Anterior cingulate cortex (tissue), 58 donors: ENCODE measurements at regions not wholly inside any gene's neighbourhood (a gene's known extent, or its start where the extent isn't known, plus 50 kb on each side); places are given as distances from the start of the nearest gene placed in this dataset.
"Not testable (repeated sequence)": the region's sequence is repeated elsewhere in the genome, so short reads cannot be mapped to it uniquely, and the experiment has no call there.

Source experiments
- DNase-seq, 58 donors: peaks; one replicate each; lab custom pipeline; 2025; lab: John Stamatoyannopoulos, UW

DNA sequence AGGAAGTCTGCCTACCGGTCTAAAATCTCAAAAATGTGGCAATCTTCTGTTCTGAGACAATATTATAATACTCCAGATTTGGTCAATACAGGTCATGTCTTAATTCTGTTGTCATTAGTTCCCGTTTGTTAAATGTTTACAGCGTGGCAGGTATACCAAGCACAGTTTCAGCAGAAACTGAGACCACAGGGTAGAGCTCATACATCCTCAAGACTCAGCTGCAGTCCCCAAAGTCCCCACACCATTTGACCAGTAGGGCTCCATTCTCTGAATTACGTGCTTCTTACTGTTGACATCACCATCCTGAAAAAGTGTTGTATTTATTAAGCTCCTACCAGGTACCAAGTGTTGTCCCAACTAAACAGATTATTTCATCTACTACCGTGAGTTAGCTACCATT lies 157.1 kb downstream of the MC4R start:
- no peak for DNase-seq

DNA sequence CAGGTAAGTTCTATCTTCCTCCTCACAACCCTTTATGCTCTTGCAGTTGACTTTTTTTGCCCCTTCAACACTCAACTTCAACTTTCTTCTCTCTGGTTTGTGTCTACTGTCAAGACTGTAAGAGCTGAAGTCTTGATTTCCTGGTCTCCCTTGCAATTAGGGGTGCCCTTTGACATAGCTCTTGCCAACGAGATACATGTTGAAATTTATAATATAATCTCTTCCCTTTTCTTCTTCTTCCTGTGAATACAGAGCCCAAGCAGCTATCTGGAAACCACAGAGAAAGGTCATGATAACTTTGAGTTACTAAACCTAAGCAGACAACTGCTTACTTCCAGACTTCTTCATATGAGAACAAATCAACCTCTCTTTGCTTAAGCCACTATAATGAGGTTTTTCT lies 163.5 kb downstream of the MC4R start:
- DNase-seq: no peak

DNA sequence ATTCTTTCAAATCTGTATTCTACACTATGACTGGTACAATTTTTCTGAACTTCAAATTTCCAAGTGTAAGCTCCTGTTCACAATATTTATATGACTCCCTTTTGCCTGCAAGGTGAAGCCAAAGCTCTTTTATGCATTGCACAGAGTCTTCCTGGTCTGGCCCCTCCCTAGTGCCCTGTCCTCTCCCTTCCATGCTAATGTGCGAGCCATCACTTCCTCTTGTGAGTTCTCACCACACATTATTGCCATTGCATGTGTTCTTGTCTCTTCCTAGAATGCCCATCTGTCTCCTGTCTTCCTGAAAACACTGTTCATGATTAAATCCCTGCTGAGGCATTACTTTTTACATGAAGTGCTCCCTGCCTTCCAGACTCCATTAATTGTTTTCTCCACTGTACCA lies 169.9 kb downstream of the MC4R start:
- no peak for DNase-seq

DNA sequence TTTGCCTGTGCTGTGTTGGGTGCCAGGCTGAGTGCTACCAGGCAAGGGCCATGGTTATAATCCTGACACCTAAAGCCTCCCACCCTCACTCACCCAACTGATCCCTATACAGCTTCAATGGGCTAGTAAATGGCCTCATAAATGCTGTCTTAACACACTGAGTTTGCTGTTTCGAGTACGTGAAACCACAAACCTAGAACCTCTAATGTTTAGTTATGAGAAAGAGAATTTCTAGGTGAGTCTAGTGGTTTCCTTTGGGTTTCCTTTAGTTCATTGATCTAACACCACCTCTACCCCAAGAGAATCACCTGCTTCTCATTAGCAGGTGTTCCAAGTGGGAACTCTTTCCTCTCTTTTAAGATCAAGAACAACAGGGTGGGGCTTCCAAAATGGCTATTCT lies 172.0 kb downstream of the MC4R start:
- DNase-seq: no peak

GRCh38 chr18:60199505-60199904 lies 173.1 kb downstream of the MC4R start:
- DNase-seq: no peak

GRCh38 chr18:60197671-60198462 lies 174.7 kb downstream of the MC4R start:
- no peak for DNase-seq

DNA sequence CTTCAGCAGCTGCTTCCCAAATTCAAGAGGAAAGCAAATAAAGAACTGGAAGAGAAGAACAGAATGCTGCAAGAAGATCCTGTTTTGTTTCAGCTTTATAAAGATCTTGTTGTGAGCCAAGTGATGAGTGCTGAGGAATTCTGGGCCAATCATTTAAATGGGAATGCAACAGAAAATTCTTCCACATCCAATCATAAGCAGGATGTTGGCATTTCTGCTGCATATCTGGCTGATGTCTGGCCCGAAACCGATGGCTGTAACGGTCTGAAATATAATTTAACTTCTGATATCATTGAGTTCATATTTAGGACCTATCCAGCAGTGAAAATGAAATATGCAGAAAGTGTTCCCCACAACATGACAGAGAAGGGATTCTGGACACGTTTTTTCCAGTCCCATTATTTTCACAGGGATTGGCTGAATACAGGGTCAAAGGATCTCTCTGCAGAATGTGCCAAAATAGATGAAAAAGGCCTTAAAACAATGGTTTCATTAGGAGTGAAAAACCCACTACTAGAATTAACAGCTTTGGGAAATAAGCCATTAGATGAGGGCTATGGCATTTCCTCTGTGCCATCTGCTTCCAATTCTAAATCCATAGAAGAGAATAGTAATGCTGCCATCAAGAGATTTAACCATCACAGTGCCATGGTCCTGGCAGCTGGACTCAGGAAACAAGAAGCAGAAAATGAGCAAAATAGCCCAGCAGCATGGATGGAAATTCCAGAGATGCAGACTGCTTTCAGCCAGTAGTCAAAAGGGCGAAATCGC lies 175.6 kb downstream of the MC4R start:
- DNase-seq: peak in 1 of 58 donors; percentile 5

- no peak for DNase-seq
Measured at GRCh38 chr18:60193780-60194179, 178.8 kb downstream of the MC4R start.

DNA sequence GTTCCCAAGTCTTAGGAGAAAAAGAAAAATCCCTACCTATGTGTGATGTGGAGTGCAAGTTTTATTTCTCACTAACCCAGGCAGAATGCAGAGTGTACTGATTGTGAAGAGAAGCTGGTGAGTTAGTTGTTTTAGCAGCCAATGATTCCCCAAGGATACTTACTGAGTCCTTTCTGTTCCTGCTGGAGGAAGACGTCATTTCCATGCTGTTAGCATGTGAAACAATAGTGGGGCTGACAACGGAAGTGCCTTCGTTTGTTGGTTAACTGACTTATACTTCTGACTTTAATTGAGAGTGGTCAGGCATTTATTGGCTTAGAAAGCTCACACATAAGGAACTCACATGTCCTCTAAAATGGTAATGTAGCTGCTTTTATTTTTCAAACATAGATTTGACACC lies 180.6 kb downstream of the MC4R start:
- no peak for DNase-seq

- DNase-seq: no peak
Measured at GRCh38 chr18:60189856-60190255, 182.7 kb downstream of the MC4R start.

- no peak for DNase-seq
Measured at GRCh38 chr18:60188958-60189357, 183.6 kb downstream of the MC4R start.

DNA sequence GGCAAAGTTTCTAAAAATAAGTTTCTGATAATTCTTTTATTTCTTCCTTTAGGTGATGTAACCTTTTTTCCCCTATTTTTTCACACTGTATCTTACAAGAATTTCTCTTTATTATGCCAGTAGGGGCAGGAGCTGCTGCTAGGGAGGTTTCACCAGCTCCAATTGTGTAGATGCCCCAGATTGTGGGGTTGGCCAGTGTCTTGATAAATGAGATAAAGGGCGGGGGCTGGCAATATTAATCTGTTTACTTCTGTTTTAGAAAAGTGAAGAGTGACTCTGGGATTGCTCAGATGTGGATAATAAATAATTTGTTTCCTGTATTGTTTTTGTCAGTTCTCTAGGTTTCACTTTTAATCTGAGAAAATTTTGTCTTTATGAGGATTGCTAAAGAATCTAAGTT lies 190.4 kb downstream of the MC4R start:
- no peak for DNase-seq

DNA sequence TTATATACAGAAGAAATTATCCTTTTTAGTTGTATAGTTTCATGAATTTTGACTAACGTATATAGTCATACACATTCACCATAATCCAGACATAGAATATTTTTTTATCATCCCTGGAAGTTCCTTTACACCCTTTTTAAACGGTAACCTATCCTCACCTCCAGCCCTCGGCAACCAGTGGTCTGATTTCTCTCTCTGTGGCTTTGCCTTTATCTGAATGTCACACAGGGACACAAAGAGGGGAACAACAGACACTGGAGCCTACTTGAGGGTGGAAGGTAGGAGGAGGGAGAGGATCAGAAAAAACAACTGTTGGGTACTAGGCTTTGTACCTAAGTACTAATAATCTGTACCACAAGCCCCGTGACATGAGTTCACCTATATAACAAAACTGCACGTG lies 191.9 kb downstream of the MC4R start:
- no peak for DNase-seq

DNA sequence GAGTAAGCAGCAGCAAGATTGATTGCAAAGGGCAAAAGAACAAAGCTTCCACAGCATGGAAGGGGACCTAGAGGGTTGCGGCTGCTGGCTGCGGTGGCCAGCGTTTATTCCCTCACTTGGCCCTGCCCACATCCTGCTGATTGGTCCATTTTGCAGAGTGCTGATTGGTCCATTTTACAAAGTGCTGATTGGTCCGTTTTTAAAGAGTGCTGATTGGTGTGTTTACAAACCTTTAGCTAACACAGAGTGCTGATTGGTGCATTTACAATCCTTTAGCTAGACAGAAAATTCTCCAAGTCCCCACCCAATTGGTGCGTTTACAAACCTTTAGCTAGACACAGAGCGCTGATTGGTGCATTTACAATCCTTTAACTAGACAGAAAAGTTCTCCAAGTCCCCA lies 194.4 kb downstream of the MC4R start:
- not testable (repeated sequence) for DNase-seq

DNA sequence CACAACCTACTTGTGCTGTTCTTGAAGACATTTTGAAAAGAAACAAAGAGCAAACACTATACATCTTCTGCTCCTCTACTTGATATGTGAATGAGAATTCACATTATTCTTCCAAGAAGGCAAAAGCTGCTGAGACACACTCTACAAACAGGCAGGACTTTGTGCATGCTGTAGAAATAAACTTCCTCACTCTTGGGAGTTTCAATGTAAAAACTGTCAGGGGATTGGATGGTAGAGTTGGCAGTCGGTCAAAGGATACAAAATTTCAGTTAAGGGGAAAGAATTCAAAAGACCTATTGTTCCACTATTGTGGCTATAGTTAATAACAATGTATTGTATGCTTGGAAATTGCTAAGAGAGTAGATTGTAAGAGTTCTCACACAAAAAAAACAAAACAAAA lies 196.3 kb downstream of the MC4R start:
- no peak for DNase-seq

DNA sequence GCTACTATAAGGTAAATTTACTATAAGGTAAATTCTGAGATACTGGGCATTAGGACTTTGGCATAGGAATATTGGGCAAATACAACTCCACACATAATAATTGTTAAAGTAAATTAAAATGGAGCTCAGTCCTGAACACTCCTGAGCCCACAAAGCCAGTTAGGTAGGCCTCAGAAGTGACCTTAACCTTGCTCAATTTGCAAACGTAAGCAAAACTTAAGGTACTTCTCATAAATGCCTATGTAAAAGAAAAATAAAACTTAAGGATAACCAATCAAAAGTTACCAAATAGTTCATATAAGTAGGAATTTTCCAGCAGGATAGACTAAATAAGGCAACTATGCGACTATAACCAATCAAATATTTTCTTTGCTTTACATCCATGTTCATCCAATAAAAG lies 197.7 kb downstream of the MC4R start:
- no peak for DNase-seq

DNA sequence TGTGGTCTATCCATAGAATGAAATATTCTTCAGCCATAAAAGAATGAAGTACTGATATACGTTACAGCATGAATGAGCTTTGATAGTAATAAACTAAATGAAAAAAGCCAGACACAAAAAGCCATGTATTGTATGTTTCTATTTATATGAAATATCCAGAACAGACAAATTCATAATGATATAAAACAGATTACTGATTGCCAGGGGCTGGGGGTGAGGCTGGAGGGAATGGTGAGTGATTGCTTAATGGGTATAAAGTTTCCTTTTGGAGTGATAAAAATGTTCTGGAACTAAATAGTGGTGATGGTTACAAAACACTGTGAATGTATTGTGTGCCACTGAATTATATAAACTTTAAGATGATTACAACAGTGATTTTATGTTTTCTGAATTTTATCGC lies 200.5 kb downstream of the MC4R start:
- no peak for DNase-seq

GRCh38 chr18:60163622-60164021 lies 209.0 kb downstream of the MC4R start:
- no peak for DNase-seq

- DNase-seq: no peak
Measured at GRCh38 chr18:60162388-60162787, 210.2 kb downstream of the MC4R start.

GRCh38 chr18:60157810-60158209 lies 214.8 kb downstream of the MC4R start:
- DNase-seq: no peak

GRCh38 chr18:60153376-60153775 lies 219.2 kb downstream of the MC4R start:
- no peak for DNase-seq

GRCh38 chr18:60149316-60149715 lies 223.3 kb downstream of the MC4R start:
- no peak for DNase-seq
